ENCODE measurements at regions not wholly inside any gene's neighbourhood (a gene's known extent, or its start where the extent isn't known, plus 50 kb on each side); places are given as distances from the start of the nearest gene placed in this dataset.

DNA sequence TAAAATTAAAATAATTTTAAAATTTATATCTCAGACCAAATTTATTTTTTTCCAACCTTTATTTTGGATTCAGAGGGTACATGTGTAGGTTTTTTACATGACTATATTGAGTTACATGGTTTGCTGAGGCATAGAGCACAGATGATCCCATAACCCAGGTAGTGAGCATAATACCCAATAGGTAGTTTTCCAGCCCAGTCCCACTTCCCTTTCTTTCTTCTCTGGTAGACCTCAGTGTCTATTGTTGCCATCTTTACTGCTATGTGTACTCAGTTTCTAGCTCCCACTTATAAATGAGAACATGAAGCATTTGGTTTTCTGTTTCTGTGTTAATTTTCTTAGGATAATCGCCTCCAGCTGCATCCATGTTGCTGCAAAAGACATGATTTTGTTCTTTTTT, 338.1 kb downstream of the EFHB start:
- DNase-seq (ENCODE audit: low read depth, low spot score) (no peak), ATAC-seq (no peak)
- Histone ChIP-seq H3K79me2 (ENCODE audit: insufficient read depth, low read length) (no peaks in the 10 kb centered on the region), H3K27me3 (ENCODE audit: insufficient read depth, low read length) (no peaks in the 10 kb centered on the region), H3K4me3 (replicated peaks in 1 of 2; ENCODE audit: low read depth in 1 of 2, low read length in 2 of 2) (no peak overlapping the region), H3K9me3 (ENCODE audit: control insufficient read depth in 1 of 2, insufficient read depth in 1 of 2, low read depth in 1 of 2, low read length in 2 of 2) (no peaks in the 10 kb centered on the region), H3K9ac (ENCODE audit: low read length) (no peak overlapping the region), H3K27ac (ENCODE audit: low read depth, low read length) (no peak overlapping the region), H3K9me2 (ENCODE audit: insufficient read depth) (no peaks in the 10 kb centered on the region), H3K4me2 (ENCODE audit: low read length) (no peak overlapping the region), H3K36me3 (ENCODE audit: control insufficient read depth in 1 of 2, insufficient read depth in 2 of 2, low read length in 2 of 2) (no peaks in the 10 kb centered on the region), H2AFZ (ENCODE audit: low read depth, low read length, poor library complexity, severe bottlenecking) (no peak overlapping the region), H3K4me1 (ENCODE audit: control insufficient read depth in 1 of 2, insufficient read depth in 2 of 2, low read length in 2 of 2) (no peaks in the 10 kb centered on the region), H4K20me1 (ENCODE audit: insufficient read depth) (no peaks in the 10 kb centered on the region)
- no peak for TF ChIP-seq FOSL1 (IDR thresholded peaks at IDR 0.05; ENCODE audit: low read depth)
- no peak for TF ChIP-seq ZFX (IDR thresholded peaks at IDR 0.05)
- TF ChIP-seq YY1 (IDR thresholded peaks at IDR 0.05; ENCODE audit: extremely low read depth, insufficient replicate concordance, low read depth, low read length), result no peak
- TF ChIP-seq RAD21 (IDR thresholded peaks at IDR 0.05; ENCODE audit: low read depth), result no peak
- RAD21 ChIA-PET (ENCODE audit: low non-redundant PET in 1 of 2, low total read pairs in 2 of 2, uncharacterized antibody in 2 of 2, unreplicated experiment in 2 of 2), result no interaction called here
- no TSS peak for BruUV-seq (replicated peaks)
- POLR2A ChIA-PET, result no interaction called here
- intact Hi-C loops (cut with micrococcal nuclease), result no loop called here
- CTCF ChIA-PET, result no interaction called here

Data from HCT116 (cell line).